ENCODE measurements at regions not wholly inside any gene's neighbourhood (a gene's known extent, or its start where the extent isn't known, plus 50 kb on each side); places are given as distances from the start of the nearest gene placed in this dataset.
"Not testable (repeated sequence)": the region's sequence is repeated elsewhere in the genome, so short reads cannot be mapped to it uniquely, and the experiment has no call there.

GRCh38 chr2:57050007-57050406, 866.2 kb downstream of the CCDC85A start:
- no peak for TF ChIP-seq POLR2A (IDR thresholded peaks at IDR 0.05; ENCODE audit: low read depth, low read length)
- TF ChIP-seq EZH2 (IDR thresholded peaks at IDR 0.05; ENCODE audit: borderline replicate concordance, low read depth, low read length, severe bottlenecking) = no peak
- no peak for TF ChIP-seq CTCF (IDR thresholded peaks at IDR 0.05; ENCODE audit: extremely low read depth in 1 of 2, insufficient read depth in 1 of 2, low read depth in 1 of 2, low read length in 2 of 2)
- TF ChIP-seq GATA2 (IDR thresholded peaks at IDR 0.05; ENCODE audit: insufficient read depth, insufficient read length, low read depth, low read length) = no peak
- no peak for TF ChIP-seq MYC (IDR thresholded peaks at IDR 0.05; ENCODE audit: low read depth, low read length)
- TF ChIP-seq FOS (IDR thresholded peaks at IDR 0.05; ENCODE audit: borderline replicate concordance, insufficient read depth, low read length) = no peak
- no peak for TF ChIP-seq JUN (IDR thresholded peaks at IDR 0.05; ENCODE audit: borderline replicate concordance, insufficient read depth, insufficient read length, low read depth)
- TF ChIP-seq MAX (IDR thresholded peaks at IDR 0.05; ENCODE audit: insufficient read depth, insufficient read length) = no peak
- no peak for TF ChIP-seq POLR2AphosphoS5 (IDR thresholded peaks at IDR 0.05; ENCODE audit: insufficient read depth, low read depth, low read length)
- H3K9ac ChIP-seq (replicated peaks; ENCODE audit: extremely low read depth, insufficient read depth, low read length) = no peak overlapping the region
- no peaks in the 10 kb centered on the region for H3K9me1 ChIP-seq (replicated peaks; ENCODE audit: control insufficient read depth, extremely low read depth, insufficient read depth, low read length)
- no peaks in the 10 kb centered on the region for H3K9me3 ChIP-seq (replicated peaks; ENCODE audit: control insufficient read depth, insufficient read depth, low read length)
- DNase-seq (ENCODE audit: low read depth, low spot score) = no peak
- CTCF ChIA-PET = no interaction called here
- POLR2A ChIA-PET = interaction anchor here (0.6 kb wide), 1 partner anchor 866 kb away, joined by 5 read pairs; the partner anchor contains the start of gene CCDC85A
- H3K36me3 ChIP-seq (ENCODE audit: control insufficient read depth in 2 of 2, extremely low read depth in 1 of 2, insufficient read depth in 2 of 2, low read length in 2 of 2) = no peaks in the 10 kb centered on the region
- no peak overlapping the region for H3K4me2 ChIP-seq (ENCODE audit: insufficient read depth, low read length)
- BruUV-seq (replicated peaks) = no TSS peak
- H3K4me3 ChIP-seq (replicated peaks in 1 of 3; ENCODE audit: insufficient read depth in 1 of 3, low read depth in 1 of 3, low read length in 3 of 3) = no peak overlapping the region
- H3K4me1 ChIP-seq (ENCODE audit: control insufficient read depth, extremely low read depth, insufficient read depth, low read length) = no peaks in the 10 kb centered on the region
- no peak overlapping the region for H2AFZ ChIP-seq (ENCODE audit: low read depth, low read length)
- no peak for FAIRE-seq
- H3K27ac ChIP-seq (ENCODE audit: insufficient read depth, low read depth, low read length) = no peak overlapping the region
- H3K79me2 ChIP-seq (ENCODE audit: control insufficient read depth, insufficient read depth, low read length) = no peaks in the 10 kb centered on the region
- H4K20me1 ChIP-seq (replicated peaks; ENCODE audit: control insufficient read depth, extremely low read depth, insufficient read depth, low read length) = no peaks in the 10 kb centered on the region
- intact Hi-C loops (cut with micrococcal nuclease) (no loop called here), dilution Hi-C loops (cut with MboI; ENCODE audit: extremely low pct_ligation_motif_present, low sequenced_read_pairs) (no loop called here)
- no peaks in the 10 kb centered on the region for H3K27me3 ChIP-seq (ENCODE audit: control insufficient read depth in 2 of 2, insufficient read depth in 2 of 2, low read length in 2 of 2)

- BruUV-seq (replicated peaks); H3K79me2 ChIP-seq (ENCODE audit: control insufficient read depth, insufficient read depth, low read length); H3K9ac ChIP-seq (replicated peaks; ENCODE audit: extremely low read depth, insufficient read depth, low read length); DNase-seq (ENCODE audit: low read depth, low spot score); CTCF ChIA-PET; H3K27me3 ChIP-seq (ENCODE audit: control insufficient read depth in 2 of 2, insufficient read depth in 2 of 2, low read length in 2 of 2); dilution Hi-C loops (cut with MboI; ENCODE audit: extremely low pct_ligation_motif_present, low sequenced_read_pairs); H3K9me3 ChIP-seq (replicated peaks; ENCODE audit: control insufficient read depth, insufficient read depth, low read length); H4K20me1 ChIP-seq (replicated peaks; ENCODE audit: control insufficient read depth, extremely low read depth, insufficient read depth, low read length); H3K9me1 ChIP-seq (replicated peaks; ENCODE audit: control insufficient read depth, extremely low read depth, insufficient read depth, low read length); H3K4me3 ChIP-seq (replicated peaks in 1 of 3; ENCODE audit: insufficient read depth in 1 of 3, low read depth in 1 of 3, low read length in 3 of 3); H3K27ac ChIP-seq (ENCODE audit: insufficient read depth, low read depth, low read length); H3K4me2 ChIP-seq (ENCODE audit: insufficient read depth, low read length); intact Hi-C loops (cut with micrococcal nuclease); FAIRE-seq; H3K4me1 ChIP-seq (ENCODE audit: control insufficient read depth, extremely low read depth, insufficient read depth, low read length); POLR2A ChIA-PET; H2AFZ ChIP-seq (ENCODE audit: low read depth, low read length); H3K36me3 ChIP-seq (ENCODE audit: control insufficient read depth in 2 of 2, extremely low read depth in 1 of 2, insufficient read depth in 2 of 2, low read length in 2 of 2): not testable (repeated sequence)
These were observed 882.5 kb downstream of the CCDC85A start for GRCh38 chr2:57066301-57066700.

Data from endothelial cell of umbilical vein (primary cell).